IMR-90 (cell line): ENCODE measurements at regions not wholly inside any gene's neighbourhood (a gene's known extent, or its start where the extent isn't known, plus 50 kb on each side); places are given as distances from the start of the nearest gene placed in this dataset.

Experiments
- ATAC-seq: fragments of 200-7000 bp; cut with Tn5 transposase; 2 replicates; pipeline ENCODE4 v1.9.1; 2020; ENCODE audit warnings: low read depth, mild to moderate bottlenecking, moderate library complexity
- BruUV-seq: library from RNA; stranded (reverse); fragments of 400-500 nt; replicated peaks from 2 replicates; lab custom pipeline; 2021; lab: Mats Ljungman, UMichigan
- CTCF ChIA-PET: fragments of 300-600 bp; formaldehyde crosslinking; extraction: SDS; loops from one replicate; lab custom pipeline; 2021; ENCODE audit warnings: antibody characterized with exemption; lab: Yijun Ruan, JAX
- POLR2A ChIA-PET: fragments of 300-600 bp; sonication (Branson Sonifier 250); formaldehyde crosslinking; loops from one replicate; lab custom pipeline; 2022; ENCODE audit warnings: antibody characterized with exemption; ENCODE audit not compliant: unreplicated experiment; lab: Charles Lee
- DNase-seq: peaks from one replicate; pipeline ENCODE4 v3.0.0; 2013
- H2AFZ ChIP-seq: replicated peaks from 2 replicates; pipeline ENCODE3; 2013; ENCODE audit warnings: low read length, mild to moderate bottlenecking; ENCODE audit not compliant: poor library complexity
- H2AK5ac ChIP-seq: 2 replicates; pipeline ENCODE4 v1.6.1; 2013; ENCODE audit warnings: low read depth, low read length, inconsistent platforms
- H2AK9ac ChIP-seq: replicated peaks from 2 replicates; pipeline ENCODE3; 2013; ENCODE audit warnings: mild to moderate bottlenecking, low read depth, low read length, moderate library complexity; ENCODE audit not compliant: poor library complexity
- H2BK120ac ChIP-seq: 2 replicates; pipeline ENCODE4 v1.6.1; 2013; ENCODE audit warnings: low read depth, low read length, inconsistent platforms
- H2BK15ac ChIP-seq: 3 replicates; pipeline ENCODE4 v1.6.1; 2013; ENCODE audit warnings: low read depth, low read length, inconsistent platforms
- H2BK20ac ChIP-seq: 2 replicates; pipeline ENCODE4 v1.6.1; 2013; ENCODE audit warnings: low read depth, mild to moderate bottlenecking, inconsistent platforms, low read length, moderate library complexity
- H2BK5ac ChIP-seq: 2 replicates; pipeline ENCODE4 v1.6.1; 2013; ENCODE audit warnings: mild to moderate bottlenecking, low read depth, low read length, inconsistent platforms; ENCODE audit not compliant: poor library complexity, severe bottlenecking
- H3K14ac ChIP-seq: replicated peaks from 2 replicates; pipeline ENCODE4 v1.6.1; 2013; ENCODE audit warnings: low read depth, low read length, inconsistent platforms
- H3K18ac ChIP-seq: 2 replicates; pipeline ENCODE4 v1.6.1; 2013; ENCODE audit warnings: low read depth, low read length, control low read depth
- H3K23ac ChIP-seq: 2 replicates; pipeline ENCODE4 v1.6.1; 2013; ENCODE audit warnings: low read depth, low read length, inconsistent platforms
- H3K27ac ChIP-seq: 2 replicates; pipeline ENCODE4 v1.5.1; 2013; ENCODE audit warnings: mild to moderate bottlenecking, control low read depth, low read length; ENCODE audit not compliant: insufficient read depth
- H3K27me3 ChIP-seq: 2 replicates; pipeline ENCODE4 v1.6.1; 2013; ENCODE audit warnings: low read length; ENCODE audit not compliant: control insufficient read depth, insufficient read depth
- H3K36me3 ChIP-seq: 2 replicates; pipeline ENCODE4 v1.6.1; 2013; ENCODE audit warnings: low read length, mixed read lengths; ENCODE audit not compliant: control insufficient read depth, insufficient read depth
- H3K4ac ChIP-seq: 2 replicates; pipeline ENCODE4 v1.6.1; 2013; ENCODE audit warnings: low read depth, low read length, inconsistent platforms
- H3K4me1 ChIP-seq: 2 replicates; pipeline ENCODE4 v1.6.1; 2013; ENCODE audit warnings: low read length, mixed read lengths; ENCODE audit not compliant: control insufficient read depth, insufficient read depth
- H3K4me2 ChIP-seq: 2 replicates; pipeline ENCODE4 v1.6.1; 2013; ENCODE audit warnings: low read depth, mild to moderate bottlenecking, control low read depth, low read length, moderate library complexity
- H3K4me3 ChIP-seq: 2 replicates; pipeline ENCODE4 v1.5.1; 2013; ENCODE audit warnings: low read depth, mild to moderate bottlenecking, control low read depth, low read length, moderate library complexity; ENCODE audit not compliant: insufficient read depth
- H3K56ac ChIP-seq: 2 replicates; pipeline ENCODE4 v1.6.1; 2013; ENCODE audit warnings: low read length, inconsistent platforms; ENCODE audit not compliant: insufficient read depth; ENCODE audit errors: extremely low read depth
- H3K79me1 ChIP-seq, 2 experiments: 2 replicates each; pipeline ENCODE4 v1.6.1; 2013; ENCODE audit warnings: low read length in 2 of 2, inconsistent platforms in 1 of 2, low read depth in 1 of 2
- H3K9ac ChIP-seq: 2 replicates; pipeline ENCODE4 v1.6.1; 2013; ENCODE audit warnings: low read depth, low read length, control low read depth
- H3K9me1 ChIP-seq: 2 replicates; pipeline ENCODE4 v1.6.1; 2013; ENCODE audit warnings: low read length, inconsistent platforms; ENCODE audit not compliant: insufficient read depth
- H3K9me3 ChIP-seq: 2 replicates; pipeline ENCODE4 v1.6.1; 2013; ENCODE audit warnings: low read length; ENCODE audit not compliant: control insufficient read depth, insufficient read depth
- H4K20me1 ChIP-seq: 2 replicates; pipeline ENCODE4 v1.6.1; 2013; ENCODE audit warnings: low read length, inconsistent platforms; ENCODE audit not compliant: insufficient read depth
- H4K5ac ChIP-seq: 2 replicates; pipeline ENCODE4 v1.6.1; 2013; ENCODE audit warnings: mild to moderate bottlenecking, low read depth, low read length, control low read depth
- H4K8ac ChIP-seq, 2 experiments: 2 replicates each; pipeline ENCODE4 v1.6.1; 2013; ENCODE audit warnings: low read depth in 2 of 2, low read length in 2 of 2, control low read depth in 1 of 2, inconsistent platforms in 1 of 2
- H4K91ac ChIP-seq: 2 replicates; pipeline ENCODE4 v1.6.1; 2013; ENCODE audit warnings: low read depth, low read length, inconsistent platforms; ENCODE audit not compliant: insufficient read depth
- BHLHE40 ChIP-seq: fragments of 150-350 bp; IDR thresholded peaks from 2 replicates; pipeline ENCODE4 v1.6.1; 2016; ENCODE audit warnings: mild to moderate bottlenecking, low read depth, low read length
- CEBPB ChIP-seq: IDR thresholded peaks from 2 replicates; pipeline ENCODE4 v1.6.1; 2012; ENCODE audit warnings: low read depth, low read length, improper control_type of control experiment
- CHD1 ChIP-seq: IDR thresholded peaks from 2 replicates; pipeline ENCODE4 v1.6.1; 2012; ENCODE audit warnings: low read depth, low read length, improper control_type of control experiment
- CTCF ChIP-seq: conservative IDR thresholded peaks from 2 replicates; pipeline ENCODE4 v1.5.1; 2012; ENCODE audit warnings: mild to moderate bottlenecking, low read depth, low read length, improper control_type of control experiment
- ELK1 ChIP-seq: fragments of 150-350 bp; IDR thresholded peaks from 2 replicates; pipeline ENCODE4 v1.6.1; 2016; ENCODE audit warnings: low read depth, mild to moderate bottlenecking, low read length, moderate library complexity, borderline replicate concordance
- FOS ChIP-seq: fragments of 150-350 bp; IDR thresholded peaks from 2 replicates; pipeline ENCODE4 v1.6.1; 2016; ENCODE audit warnings: low read depth, low read length
- MAFK ChIP-seq: IDR thresholded peaks from 2 replicates; pipeline ENCODE4 v1.6.1; 2012; ENCODE audit warnings: low read depth, low read length, improper control_type of control experiment
- MAZ ChIP-seq: IDR thresholded peaks from 2 replicates; pipeline ENCODE4 v1.6.1; 2012; ENCODE audit warnings: low read depth, mild to moderate bottlenecking, low read length, improper control_type of control experiment, moderate library complexity, borderline replicate concordance
- MXI1 ChIP-seq: IDR thresholded peaks from 2 replicates; pipeline ENCODE4 v1.6.1; 2012; ENCODE audit warnings: low read depth, mild to moderate bottlenecking, low read length, moderate library complexity, borderline replicate concordance
- NFE2L2 ChIP-seq: fragments of 150-350 bp; IDR thresholded peaks from 2 replicates; pipeline ENCODE4 v1.6.1; 2016; ENCODE audit warnings: low read depth, mild to moderate bottlenecking, low read length
- POLR2A ChIP-seq: IDR thresholded peaks from 2 replicates; pipeline ENCODE4 v1.6.1; 2012; ENCODE audit warnings: mild to moderate bottlenecking, low read depth, low read length
- RAD21 ChIP-seq: IDR thresholded peaks from 2 replicates; pipeline ENCODE4 v1.6.1; 2012; ENCODE audit warnings: low read length, improper control_type of control experiment
- RCOR1 ChIP-seq: IDR thresholded peaks from 2 replicates; pipeline ENCODE4 v1.6.1; 2012; ENCODE audit warnings: mild to moderate bottlenecking, low read length, improper control_type of control experiment; ENCODE audit not compliant: insufficient replicate concordance
- RFX5 ChIP-seq: IDR thresholded peaks from 2 replicates; pipeline ENCODE4 v1.8.0; 2012; ENCODE audit warnings: low read depth, mild to moderate bottlenecking, low read length, moderate library complexity
- SMC3 ChIP-seq: fragments of 150-350 bp; IDR thresholded peaks from 2 replicates; pipeline ENCODE4 v1.6.1; 2016; ENCODE audit warnings: low read depth, mild to moderate bottlenecking, antibody characterized with exemption, low read length, moderate library complexity
- USF2 ChIP-seq: fragments of 150-350 bp; IDR thresholded peaks from 2 replicates; pipeline ENCODE4 v1.6.1; 2017; ENCODE audit warnings: mild to moderate bottlenecking, antibody characterized with exemption, low read length, low read depth
- WGBS, 2 experiments: methylation state at CpG; one replicate each; pipeline versions ENCODE4 v1.1.5 to v1.1.7; 2013; ENCODE audit warnings: missing lambda C conversion rate in 2 of 2; ENCODE audit not compliant: insufficient read length in 1 of 2; ENCODE audit errors: extremely low coverage in 2 of 2; 5-methylcytosine and 5-hydroxymethylcytosine counted together
- dilution Hi-C: fragments of 300-500 bp; cut with HindIII; formaldehyde crosslinking; loops from one replicate; pipeline ENCODE4 v1.14.3; 2018; ENCODE audit warnings: low sequenced_read_pairs; ENCODE audit not compliant: unreplicated experiment
- in situ Hi-C: fragments of 300-500 bp; cut with MboI; formaldehyde crosslinking; loops from 3 replicates; pipeline ENCODE4 v1.14.3; 2019; ENCODE audit warnings: low sequenced_read_pairs, inconsistent platforms, mixed read lengths
- intact Hi-C: fragments of 100-400 bp; cut with micrococcal nuclease; formaldehyde crosslinking; loops from 2 replicates; pipeline ENCODE4 v1.10.0; 2022

GRCh38 chr6:85754894-85755293, 112.2 kb upstream of the SYNCRIP start:
- H3K36me3 ChIP-seq = no peaks in the 10 kb centered on the region
- no CpG with 5 or more reads among the region's 2 CpGs for WGBS, 2 experiments
- H2AFZ ChIP-seq = no peak overlapping the region
- H3K23ac ChIP-seq = no peak overlapping the region
- no peaks in the 10 kb centered on the region for H4K20me1 ChIP-seq
- no peak overlapping the region for H4K91ac ChIP-seq
- no peak for TF ChIP-seq CHD1
- TF ChIP-seq ELK1 = no peak
- TF ChIP-seq MAFK = no peak
- no peak for TF ChIP-seq FOS
- no peak for TF ChIP-seq RAD21
- TF ChIP-seq CEBPB = no peak
- no peak for TF ChIP-seq RCOR1
- TF ChIP-seq MXI1 = no peak
- no peak for TF ChIP-seq BHLHE40
- no peak for TF ChIP-seq SMC3
- no peak for TF ChIP-seq RFX5
- no peak for TF ChIP-seq MAZ
- TF ChIP-seq CTCF = no peak
- TF ChIP-seq USF2 = no peak
- TF ChIP-seq NFE2L2 = no peak
- no peak for TF ChIP-seq POLR2A
- no peak overlapping the region for H3K4ac ChIP-seq
- H2BK120ac ChIP-seq = no peak overlapping the region
- H4K5ac ChIP-seq = no peak overlapping the region
- no peak overlapping the region for H3K27ac ChIP-seq
- H3K18ac ChIP-seq = no peak overlapping the region
- DNase-seq (no peak), ATAC-seq (no peak)
- intact Hi-C loops = no loop called here
- no peak overlapping the region for H3K56ac ChIP-seq
- no peak overlapping the region for H2BK5ac ChIP-seq
- no peaks in the 10 kb centered on the region for H3K79me1 ChIP-seq
- no TSS peak for BruUV-seq
- H3K4me3 ChIP-seq = no peak overlapping the region
- H3K9me3 ChIP-seq = no peaks in the 10 kb centered on the region
- no peak overlapping the region for H3K14ac ChIP-seq
- POLR2A ChIA-PET = no interaction called here
- dilution Hi-C loops = no loop called here
- H3K9ac ChIP-seq = no peak overlapping the region
- no peaks in the 10 kb centered on the region for H3K9me1 ChIP-seq
- H3K27me3 ChIP-seq = no peaks in the 10 kb centered on the region; the same call in 1 of the 2 replicates
- in situ Hi-C loops = loop anchor here (25.0 kb wide), 2 partner anchors 1107 to 1257 kb away; no protein-coding TSS in a partner anchor
- no peak overlapping the region for H4K8ac ChIP-seq
- H2AK9ac ChIP-seq = no peak overlapping the region
- H3K4me1 ChIP-seq = no peaks in the 10 kb centered on the region
- no peak overlapping the region for H2BK15ac ChIP-seq
- CTCF ChIA-PET = no interaction called here
- H2BK20ac ChIP-seq = no peak overlapping the region
- no peak overlapping the region for H2AK5ac ChIP-seq
- H3K4me2 ChIP-seq = no peak overlapping the region
